ENCODE measurements at regions not wholly inside any gene's neighbourhood (a gene's known extent, or its start where the extent isn't known, plus 50 kb on each side); places are given as distances from the start of the nearest gene placed in this dataset.

DNA sequence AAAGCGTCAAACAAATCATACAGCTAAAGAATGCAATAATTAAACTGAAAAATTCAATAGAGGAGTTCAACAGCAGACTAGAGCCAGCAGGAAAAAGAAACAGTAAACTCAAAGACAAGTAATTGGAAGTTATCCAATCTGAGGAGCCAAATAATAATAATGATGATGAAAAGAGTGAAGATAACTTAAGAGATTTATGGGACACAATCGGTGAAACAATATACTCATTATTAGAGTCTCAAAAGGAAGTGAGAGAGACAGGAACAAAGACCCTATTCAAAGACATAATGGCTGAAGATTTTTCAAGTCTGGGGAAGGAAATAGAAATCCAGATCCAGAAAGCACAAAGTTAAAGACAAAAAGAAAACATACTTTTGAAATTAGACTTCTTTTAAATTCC, 263.9 kb upstream of the NR4A3 start:
- TF ChIP-seq, protein P1, sequence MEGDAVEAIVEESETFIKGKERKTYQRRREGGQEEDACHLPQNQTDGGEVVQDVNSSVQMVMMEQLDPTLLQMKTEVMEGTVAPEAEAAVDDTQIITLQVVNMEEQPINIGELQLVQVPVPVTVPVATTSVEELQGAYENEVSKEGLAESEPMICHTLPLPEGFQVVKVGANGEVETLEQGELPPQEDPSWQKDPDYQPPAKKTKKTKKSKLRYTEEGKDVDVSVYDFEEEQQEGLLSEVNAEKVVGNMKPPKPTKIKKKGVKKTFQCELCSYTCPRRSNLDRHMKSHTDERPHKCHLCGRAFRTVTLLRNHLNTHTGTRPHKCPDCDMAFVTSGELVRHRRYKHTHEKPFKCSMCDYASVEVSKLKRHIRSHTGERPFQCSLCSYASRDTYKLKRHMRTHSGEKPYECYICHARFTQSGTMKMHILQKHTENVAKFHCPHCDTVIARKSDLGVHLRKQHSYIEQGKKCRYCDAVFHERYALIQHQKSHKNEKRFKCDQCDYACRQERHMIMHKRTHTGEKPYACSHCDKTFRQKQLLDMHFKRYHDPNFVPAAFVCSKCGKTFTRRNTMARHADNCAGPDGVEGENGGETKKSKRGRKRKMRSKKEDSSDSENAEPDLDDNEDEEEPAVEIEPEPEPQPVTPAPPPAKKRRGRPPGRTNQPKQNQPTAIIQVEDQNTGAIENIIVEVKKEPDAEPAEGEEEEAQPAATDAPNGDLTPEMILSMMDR (IDR thresholded peaks at IDR 0.05): no peak
- no peak for TF ChIP-seq POLR2A (IDR thresholded peaks at IDR 0.05)
